ENCODE measurements at regions not wholly inside any gene's neighbourhood (a gene's known extent, or its start where the extent isn't known, plus 50 kb on each side); places are given as distances from the start of the nearest gene placed in this dataset.
"Not testable (repeated sequence)": the region's sequence is repeated elsewhere in the genome, so short reads cannot be mapped to it uniquely, and the experiment has no call there.

- H3K36me3 Mint-ChIP-seq (ENCODE audit: insufficient read depth) = no peaks in the 10 kb centered on the region
- peaks cover 5% of the 10 kb centered on the region for H3K9me3 Mint-ChIP-seq
- H3K4me1 Mint-ChIP-seq = no peaks in the 10 kb centered on the region
- DNase-seq (ENCODE audit: low spot score in 2 of 2) (no peak), ATAC-seq (replicated peaks; ENCODE audit: extremely low read depth, poor library complexity, severe bottlenecking) (no peak)
- H3K27ac Mint-ChIP-seq (ENCODE audit: low read depth) = no peak overlapping the region
- no peaks in the 10 kb centered on the region for H3K27me3 Mint-ChIP-seq
- H3K4me3 Mint-ChIP-seq = no peak overlapping the region
These were observed 193.7 kb downstream of the CYLC2 start for GRCh38 chr9:103188781-103189350.

GRCh38 chr9:103193992-103194391 lies 198.9 kb downstream of the CYLC2 start:
- H3K4me3 Mint-ChIP-seq = no peak overlapping the region
- no peak for ATAC-seq (replicated peaks; ENCODE audit: extremely low read depth, poor library complexity, severe bottlenecking)

GRCh38 chr9:103203172-103203571 lies 208.0 kb downstream of the CYLC2 start:
- Mint-ChIP-seq H3K4me1 (no peaks in the 10 kb centered on the region), H3K9me3 (no peaks in the 10 kb centered on the region), H3K27me3 (no peaks in the 10 kb centered on the region), H3K4me3 (no peak overlapping the region), H3K36me3 (ENCODE audit: insufficient read depth) (no peaks in the 10 kb centered on the region), H3K27ac (ENCODE audit: low read depth) (no peak overlapping the region)
- DNase-seq (ENCODE audit: low spot score in 2 of 2) = no peak
- no peak for ATAC-seq (replicated peaks; ENCODE audit: extremely low read depth, poor library complexity, severe bottlenecking)

More at GRCh38 chr9:103193992-103194391, 198.9 kb downstream of the CYLC2 start:
- H3K4me1 Mint-ChIP-seq = no peaks in the 10 kb centered on the region
- no peak for DNase-seq (ENCODE audit: low spot score in 2 of 2)
- peaks cover 5% of the 10 kb centered on the region for H3K9me3 Mint-ChIP-seq
- H3K27me3 Mint-ChIP-seq = no peaks in the 10 kb centered on the region
- no peaks in the 10 kb centered on the region for H3K36me3 Mint-ChIP-seq (ENCODE audit: insufficient read depth)
- H3K27ac Mint-ChIP-seq (ENCODE audit: low read depth) = no peak overlapping the region

GRCh38 chr9:103205881-103206585 lies 210.9 kb downstream of the CYLC2 start:
- not testable (repeated sequence) for H3K27me3 Mint-ChIP-seq; ATAC-seq (replicated peaks; ENCODE audit: extremely low read depth, poor library complexity, severe bottlenecking); H3K4me1 Mint-ChIP-seq; H3K4me3 Mint-ChIP-seq; DNase-seq (ENCODE audit: low spot score in 2 of 2); H3K27ac Mint-ChIP-seq (ENCODE audit: low read depth); H3K36me3 Mint-ChIP-seq (ENCODE audit: insufficient read depth)
- peaks cover 14% of the 10 kb centered on the region for H3K9me3 Mint-ChIP-seq

GRCh38 chr9:103210607-103211006 lies 215.5 kb downstream of the CYLC2 start:
- Mint-ChIP-seq H3K9me3 (peaks cover 17% of the 10 kb centered on the region), H3K27ac (ENCODE audit: low read depth) (no peak overlapping the region), H3K27me3 (no peaks in the 10 kb centered on the region), H3K36me3 (ENCODE audit: insufficient read depth) (no peaks in the 10 kb centered on the region), H3K4me3 (no peak overlapping the region), H3K4me1 (no peaks in the 10 kb centered on the region)
- ATAC-seq (replicated peaks; ENCODE audit: extremely low read depth, poor library complexity, severe bottlenecking) (no peak), DNase-seq (ENCODE audit: low spot score in 2 of 2) (no peak)

GRCh38 chr9:103215197-103215596 lies 220.1 kb downstream of the CYLC2 start:
- Mint-ChIP-seq H3K9me3 (peaks cover 23% of the 10 kb centered on the region), H3K4me3 (no peak overlapping the region), H3K27me3 (no peaks in the 10 kb centered on the region), H3K36me3 (ENCODE audit: insufficient read depth) (no peaks in the 10 kb centered on the region), H3K27ac (ENCODE audit: low read depth) (no peak overlapping the region), H3K4me1 (no peaks in the 10 kb centered on the region)
- no peak for ATAC-seq (replicated peaks; ENCODE audit: extremely low read depth, poor library complexity, severe bottlenecking)
- DNase-seq (ENCODE audit: low spot score in 2 of 2) = no peak

GRCh38 chr9:103225702-103226646 lies 230.8 kb downstream of the CYLC2 start:
- no peaks in the 10 kb centered on the region for H3K4me1 Mint-ChIP-seq
- no peak overlapping the region for H3K27ac Mint-ChIP-seq (ENCODE audit: low read depth)
- no peak overlapping the region for H3K4me3 Mint-ChIP-seq
- no peaks in the 10 kb centered on the region for H3K27me3 Mint-ChIP-seq
- ATAC-seq (replicated peaks; ENCODE audit: extremely low read depth, poor library complexity, severe bottlenecking) (no peak), DNase-seq (ENCODE audit: low spot score in 2 of 2) (no peak)
- no peaks in the 10 kb centered on the region for H3K36me3 Mint-ChIP-seq (ENCODE audit: insufficient read depth)
- H3K9me3 Mint-ChIP-seq = peaks cover 12% of the 10 kb centered on the region

- Mint-ChIP-seq H3K4me1 (no peaks in the 10 kb centered on the region), H3K36me3 (ENCODE audit: insufficient read depth) (no peaks in the 10 kb centered on the region), H3K27me3 (no peaks in the 10 kb centered on the region), H3K4me3 (no peak overlapping the region), H3K9me3 (peaks cover 10% of the 10 kb centered on the region), H3K27ac (ENCODE audit: low read depth) (no peak overlapping the region)
- no peak for ATAC-seq (replicated peaks; ENCODE audit: extremely low read depth, poor library complexity, severe bottlenecking)
- DNase-seq (ENCODE audit: low spot score in 2 of 2) = no peak
These were observed 231.5 kb downstream of the CYLC2 start for GRCh38 chr9:103226647-103227013.

GRCh38 chr9:103237571-103238109 lies 242.5 kb downstream of the CYLC2 start:
- H3K36me3 Mint-ChIP-seq (ENCODE audit: insufficient read depth); ATAC-seq (replicated peaks; ENCODE audit: extremely low read depth, poor library complexity, severe bottlenecking); H3K27me3 Mint-ChIP-seq; H3K4me1 Mint-ChIP-seq; DNase-seq (ENCODE audit: low spot score in 2 of 2); H3K4me3 Mint-ChIP-seq; H3K27ac Mint-ChIP-seq (ENCODE audit: low read depth): not testable (repeated sequence)
- H3K9me3 Mint-ChIP-seq = peaks cover 42% of the 10 kb centered on the region

GRCh38 chr9:103242025-103242424 lies 246.9 kb downstream of the CYLC2 start:
- Mint-ChIP-seq H3K4me1 (no peaks in the 10 kb centered on the region), H3K27ac (ENCODE audit: low read depth) (no peak overlapping the region), H3K36me3 (ENCODE audit: insufficient read depth) (no peaks in the 10 kb centered on the region), H3K27me3 (no peaks in the 10 kb centered on the region), H3K9me3 (peaks cover 26% of the 10 kb centered on the region), H3K4me3 (no peak overlapping the region)
- ATAC-seq (replicated peaks; ENCODE audit: extremely low read depth, poor library complexity, severe bottlenecking) (no peak), DNase-seq (ENCODE audit: low spot score in 2 of 2) (no peak)

- Mint-ChIP-seq H3K36me3 (ENCODE audit: insufficient read depth) (no peaks in the 10 kb centered on the region), H3K4me3 (no peak overlapping the region), H3K27ac (ENCODE audit: low read depth) (no peak overlapping the region), H3K4me1 (no peaks in the 10 kb centered on the region), H3K9me3 (peaks cover 25% of the 10 kb centered on the region), H3K27me3 (no peaks in the 10 kb centered on the region)
- ATAC-seq (replicated peaks; ENCODE audit: extremely low read depth, poor library complexity, severe bottlenecking) = no peak
- no peak for DNase-seq (ENCODE audit: low spot score in 2 of 2)
These were observed 247.4 kb downstream of the CYLC2 start for GRCh38 chr9:103242486-103242885.

GRCh38 chr9:103243553-103243952 lies 248.4 kb downstream of the CYLC2 start:
- Mint-ChIP-seq H3K36me3 (ENCODE audit: insufficient read depth) (no peaks in the 10 kb centered on the region), H3K4me1 (no peaks in the 10 kb centered on the region), H3K27me3 (no peaks in the 10 kb centered on the region), H3K27ac (ENCODE audit: low read depth) (no peak overlapping the region), H3K4me3 (no peak overlapping the region), H3K9me3 (peaks cover 27% of the 10 kb centered on the region)
- DNase-seq (ENCODE audit: low spot score in 2 of 2) = no peak
- ATAC-seq (replicated peaks; ENCODE audit: extremely low read depth, poor library complexity, severe bottlenecking) = no peak
